ENCODE measurements at regions not wholly inside any gene's neighbourhood (a gene's known extent, or its start where the extent isn't known, plus 50 kb on each side); places are given as distances from the start of the nearest gene placed in this dataset.

GRCh38 chr7:56537952-56538351, 421.7 kb upstream of the NUPR2 start:
- no peak overlapping the region for H3K18ac ChIP-seq (ENCODE audit: low read depth in 1 of 2, low read length in 2 of 2)
- H3K79me1 ChIP-seq (replicated peaks; ENCODE audit: low read length, poor library complexity, severe bottlenecking): no peaks in the 10 kb centered on the region
- no peak overlapping the region for H2AFZ ChIP-seq (ENCODE audit: low read depth, low read length)
- WGBS: 94% methylated on average over 19 of the region's 19 CpGs
- H2BK5ac ChIP-seq (ENCODE audit: low read depth, low read length, poor library complexity, severe bottlenecking): no peak overlapping the region
- DNase-seq: no peak
- no peak overlapping the region for H3K23ac ChIP-seq (ENCODE audit: low read length in 2 of 2)
- H3K4me2 ChIP-seq (ENCODE audit: low read length, poor library complexity, severe bottlenecking): no peak overlapping the region
- no peak overlapping the region for H3K27ac ChIP-seq (ENCODE audit: low read length, poor library complexity, severe bottlenecking)
- H2BK12ac ChIP-seq (ENCODE audit: low read length in 2 of 2): no peak overlapping the region
- no peak overlapping the region for H2BK120ac ChIP-seq (ENCODE audit: low read depth, low read length)
- no peak overlapping the region for H3K14ac ChIP-seq (ENCODE audit: low read length in 2 of 2)
- H4K8ac ChIP-seq (ENCODE audit: low read length): no peak overlapping the region
- no peak overlapping the region for H3K4ac ChIP-seq (ENCODE audit: low read depth in 1 of 2, low read length in 2 of 2)
- no peaks in the 10 kb centered on the region for H3K4me1 ChIP-seq (ENCODE audit: control insufficient read depth, insufficient read depth, low read depth, low read length)
- H3K4me3 ChIP-seq (ENCODE audit: insufficient read depth in 1 of 2, low read depth in 1 of 2, low read length in 2 of 2): no peak overlapping the region
- no peaks in the 10 kb centered on the region for H3K27me3 ChIP-seq (ENCODE audit: control insufficient read depth in 1 of 2, insufficient read depth in 1 of 2, low read length in 2 of 2)
- no peaks in the 10 kb centered on the region for H3K36me3 ChIP-seq (ENCODE audit: control insufficient read depth in 1 of 2, insufficient read depth in 2 of 2, low read depth in 1 of 2, low read length in 2 of 2)
- no peak overlapping the region for H3K9ac ChIP-seq (ENCODE audit: low read length)
- no peak overlapping the region for H4K91ac ChIP-seq (ENCODE audit: low read length)
- H2BK15ac ChIP-seq (ENCODE audit: low read depth, poor library complexity, severe bottlenecking): no peak overlapping the region
- no peak overlapping the region for H2AK5ac ChIP-seq (ENCODE audit: low read length, severe bottlenecking)
- peaks cover 70% of the 10 kb centered on the region for H3K9me3 ChIP-seq (ENCODE audit: control insufficient read depth, low read length)

- 90% methylated on average over 20 of the region's 20 CpGs for WGBS
- no peaks in the 10 kb centered on the region for H3K4me1 ChIP-seq (ENCODE audit: control insufficient read depth, insufficient read depth, low read depth, low read length)
These were observed 421.3 kb upstream of the NUPR2 start for GRCh38 chr7:56537477-56537876.

GRCh38 chr7:56495165-56495564, 378.9 kb upstream of the NUPR2 start:
- no peaks in the 10 kb centered on the region for H3K27me3 ChIP-seq (ENCODE audit: control insufficient read depth in 1 of 2, insufficient read depth in 1 of 2, low read length in 2 of 2)
- no peak overlapping the region for H4K8ac ChIP-seq (ENCODE audit: low read length)
- H3K9me3 ChIP-seq (ENCODE audit: control insufficient read depth, low read length): peaks cover 61% of the 10 kb centered on the region
- H3K18ac ChIP-seq (ENCODE audit: low read depth in 1 of 2, low read length in 2 of 2): no peak overlapping the region
- H2BK5ac ChIP-seq (ENCODE audit: low read depth, low read length, poor library complexity, severe bottlenecking): no peak overlapping the region
- H2AK5ac ChIP-seq (ENCODE audit: low read length, severe bottlenecking): no peak overlapping the region
- H3K14ac ChIP-seq (ENCODE audit: low read length in 2 of 2): no peak overlapping the region
- no peak overlapping the region for H3K4me2 ChIP-seq (ENCODE audit: low read length, poor library complexity, severe bottlenecking)
- H3K27ac ChIP-seq (ENCODE audit: low read length, poor library complexity, severe bottlenecking): no peak overlapping the region
- H2AFZ ChIP-seq (ENCODE audit: low read depth, low read length): no peak overlapping the region
- H4K91ac ChIP-seq (ENCODE audit: low read length): no peak overlapping the region
- no peak overlapping the region for H3K23ac ChIP-seq (ENCODE audit: low read length in 2 of 2)
- no peak overlapping the region for H2BK120ac ChIP-seq (ENCODE audit: low read depth, low read length)
- DNase-seq: no peak
- no peaks in the 10 kb centered on the region for H3K79me1 ChIP-seq (replicated peaks; ENCODE audit: low read length, poor library complexity, severe bottlenecking)
- no peak overlapping the region for H2BK15ac ChIP-seq (ENCODE audit: low read depth, poor library complexity, severe bottlenecking)
- H3K4me1 ChIP-seq (ENCODE audit: control insufficient read depth, insufficient read depth, low read depth, low read length): peaks cover 2% of the 10 kb centered on the region
- WGBS: 41% methylated on average over 3 of the region's 3 CpGs
- peaks cover 0 to 5% of the 10 kb centered on the region in 2 experiments for H3K36me3 ChIP-seq (ENCODE audit: control insufficient read depth in 1 of 2, insufficient read depth in 2 of 2, low read depth in 1 of 2, low read length in 2 of 2)
- no peak overlapping the region for H3K4me3 ChIP-seq (ENCODE audit: insufficient read depth in 1 of 2, low read depth in 1 of 2, low read length in 2 of 2)
- H3K9ac ChIP-seq (ENCODE audit: low read length): no peak overlapping the region
- no peak overlapping the region for H2BK12ac ChIP-seq (ENCODE audit: low read length in 2 of 2)
- no peak overlapping the region for H3K4ac ChIP-seq (ENCODE audit: low read depth in 1 of 2, low read length in 2 of 2)

More at GRCh38 chr7:56537477-56537876, 421.3 kb upstream of the NUPR2 start:
- no peak overlapping the region for H3K4me2 ChIP-seq (ENCODE audit: low read length, poor library complexity, severe bottlenecking)
- no peaks in the 10 kb centered on the region for H3K79me1 ChIP-seq (replicated peaks; ENCODE audit: low read length, poor library complexity, severe bottlenecking)
- H3K4me3 ChIP-seq (ENCODE audit: insufficient read depth in 1 of 2, low read depth in 1 of 2, low read length in 2 of 2): no peak overlapping the region
- H3K18ac ChIP-seq (ENCODE audit: low read depth in 1 of 2, low read length in 2 of 2): no peak overlapping the region
- no peak overlapping the region for H4K8ac ChIP-seq (ENCODE audit: low read length)
- no peak overlapping the region for H4K91ac ChIP-seq (ENCODE audit: low read length)
- no peak overlapping the region for H3K23ac ChIP-seq (ENCODE audit: low read length in 2 of 2)
- H3K9me3 ChIP-seq (ENCODE audit: control insufficient read depth, low read length): peaks cover 74% of the 10 kb centered on the region
- H2BK15ac ChIP-seq (ENCODE audit: low read depth, poor library complexity, severe bottlenecking): no peak overlapping the region
- no peak overlapping the region for H2BK120ac ChIP-seq (ENCODE audit: low read depth, low read length)
- H3K4ac ChIP-seq (ENCODE audit: low read depth in 1 of 2, low read length in 2 of 2): no peak overlapping the region
- H3K27me3 ChIP-seq (ENCODE audit: control insufficient read depth in 1 of 2, insufficient read depth in 1 of 2, low read length in 2 of 2): no peaks in the 10 kb centered on the region
- DNase-seq: no peak
- H2AFZ ChIP-seq (ENCODE audit: low read depth, low read length): no peak overlapping the region
- no peaks in the 10 kb centered on the region for H3K36me3 ChIP-seq (ENCODE audit: control insufficient read depth in 1 of 2, insufficient read depth in 2 of 2, low read depth in 1 of 2, low read length in 2 of 2)
- H2AK5ac ChIP-seq (ENCODE audit: low read length, severe bottlenecking): no peak overlapping the region
- H3K14ac ChIP-seq (ENCODE audit: low read length in 2 of 2): no peak overlapping the region
- H2BK12ac ChIP-seq (ENCODE audit: low read length in 2 of 2): no peak overlapping the region
- no peak overlapping the region for H2BK5ac ChIP-seq (ENCODE audit: low read depth, low read length, poor library complexity, severe bottlenecking)
- no peak overlapping the region for H3K9ac ChIP-seq (ENCODE audit: low read length)
- no peak overlapping the region for H3K27ac ChIP-seq (ENCODE audit: low read length, poor library complexity, severe bottlenecking)

GRCh38 chr7:56493704-56494450, 377.7 kb upstream of the NUPR2 start:
- Histone ChIP-seq H4K8ac (ENCODE audit: low read length) (no peak overlapping the region), H3K14ac (ENCODE audit: low read length in 2 of 2) (no peak overlapping the region), H2BK5ac (ENCODE audit: low read depth, low read length, poor library complexity, severe bottlenecking) (no peak overlapping the region), H3K36me3 (ENCODE audit: control insufficient read depth in 1 of 2, insufficient read depth in 2 of 2, low read depth in 1 of 2, low read length in 2 of 2) (peaks cover 0 to 5% of the 10 kb centered on the region in 2 experiments), H3K9ac (ENCODE audit: low read length) (no peak overlapping the region), H3K4me3 (ENCODE audit: insufficient read depth in 1 of 2, low read depth in 1 of 2, low read length in 2 of 2) (no peak overlapping the region), H3K27me3 (ENCODE audit: control insufficient read depth in 1 of 2, insufficient read depth in 1 of 2, low read length in 2 of 2) (no peaks in the 10 kb centered on the region), H3K9me3 (ENCODE audit: control insufficient read depth, low read length) (peaks cover 65% of the 10 kb centered on the region), H4K91ac (ENCODE audit: low read length) (no peak overlapping the region), H2AFZ (ENCODE audit: low read depth, low read length) (no peak overlapping the region), H2BK12ac (ENCODE audit: low read length in 2 of 2) (no peak overlapping the region), H3K4ac (ENCODE audit: low read depth in 1 of 2, low read length in 2 of 2) (no peak overlapping the region), H2BK120ac (ENCODE audit: low read depth, low read length) (no peak overlapping the region), H3K4me2 (ENCODE audit: low read length, poor library complexity, severe bottlenecking) (no peak overlapping the region), H3K27ac (ENCODE audit: low read length, poor library complexity, severe bottlenecking) (no peak overlapping the region), H2BK15ac (ENCODE audit: low read depth, poor library complexity, severe bottlenecking) (no peak overlapping the region), H3K18ac (ENCODE audit: low read depth in 1 of 2, low read length in 2 of 2) (no peak overlapping the region), H3K79me1 (replicated peaks; ENCODE audit: low read length, poor library complexity, severe bottlenecking) (no peaks in the 10 kb centered on the region), H3K4me1 (ENCODE audit: control insufficient read depth, insufficient read depth, low read depth, low read length) (peaks cover 2% of the 10 kb centered on the region), H3K23ac (ENCODE audit: low read length in 2 of 2) (no peak overlapping the region), H2AK5ac (ENCODE audit: low read length, severe bottlenecking) (no peak overlapping the region)
- 76% methylated on average over 7 of the region's 8 CpGs for WGBS
- DNase-seq: no peak
